H9 (cell line): ENCODE measurements at regions not wholly inside any gene's neighbourhood (a gene's known extent, or its start where the extent isn't known, plus 50 kb on each side); places are given as distances from the start of the nearest gene placed in this dataset.

Source experiments
- DNase-seq: peaks from one replicate; pipeline ENCODE4 v3.0.0-alpha.2; 2017
- H2AFZ ChIP-seq: one replicate; pipeline ENCODE4 v1.6.1; 2013; ENCODE audit warnings: mild to moderate bottlenecking, low read length, control low read depth, moderate library complexity
- H2AK5ac ChIP-seq: 2 replicates; pipeline ENCODE4 v1.6.1; 2013; ENCODE audit warnings: low read length, control low read depth, mixed read lengths; ENCODE audit not compliant: insufficient read length
- H2BK120ac ChIP-seq: one replicate; pipeline ENCODE4 v1.6.1; 2013; ENCODE audit warnings: low read depth, mild to moderate bottlenecking, low read length, control low read depth, inconsistent platforms; ENCODE audit not compliant: poor library complexity, severe bottlenecking
- H2BK12ac ChIP-seq: 2 replicates; pipeline ENCODE4 v1.6.1; 2013; ENCODE audit warnings: low read length, control low read depth, mixed read lengths, low read depth; ENCODE audit not compliant: insufficient read length
- H2BK15ac ChIP-seq: 2 replicates; pipeline ENCODE4 v1.6.1; 2013; ENCODE audit warnings: low read depth, low read length, control low read depth
- H2BK20ac ChIP-seq: one replicate; pipeline ENCODE4 v1.6.1; 2013; ENCODE audit warnings: low read depth, mild to moderate bottlenecking, low read length, control low read depth, inconsistent platforms; ENCODE audit not compliant: poor library complexity, severe bottlenecking
- H2BK5ac ChIP-seq: 2 replicates; pipeline ENCODE4 v1.6.1; 2013; ENCODE audit warnings: low read length, control low read depth, mixed read lengths; ENCODE audit not compliant: insufficient read length
- H3K14ac ChIP-seq: 2 replicates; pipeline ENCODE4 v1.6.1; 2013; ENCODE audit warnings: low read length, control low read depth; ENCODE audit not compliant: insufficient read depth
- H3K18ac ChIP-seq: 2 replicates; pipeline ENCODE4 v1.6.1; 2013; ENCODE audit warnings: low read depth, mild to moderate bottlenecking, mixed read lengths, low read length, control low read depth; ENCODE audit not compliant: insufficient read length
- H3K23ac ChIP-seq: 2 replicates; pipeline ENCODE4 v1.6.1; 2013; ENCODE audit warnings: low read length, control low read depth, mixed read lengths, low read depth; ENCODE audit not compliant: insufficient read length
- H3K23me2 ChIP-seq: 2 replicates; pipeline ENCODE4 v1.6.1; 2013; ENCODE audit warnings: low read depth, mild to moderate bottlenecking, mixed read lengths, low read length, control low read depth; ENCODE audit not compliant: insufficient read length, poor library complexity, severe bottlenecking
- H3K27ac ChIP-seq: 2 replicates; pipeline ENCODE4 v1.5.1; 2013; ENCODE audit warnings: low read length, control low read depth, mixed read lengths, low read depth; ENCODE audit not compliant: insufficient read length
- H3K27me3 ChIP-seq: 2 replicates; pipeline ENCODE4 v1.6.1; 2013; ENCODE audit warnings: low read length, control low read depth, inconsistent platforms; ENCODE audit not compliant: insufficient read depth
- H3K4ac ChIP-seq: 2 replicates; pipeline ENCODE4 v1.6.1; 2013; ENCODE audit warnings: low read depth, mild to moderate bottlenecking, control low read depth, inconsistent platforms, low read length, moderate library complexity
- H3K4me1 ChIP-seq: 2 replicates; pipeline ENCODE4 v1.6.1; 2013; ENCODE audit warnings: low read length, control low read depth, inconsistent platforms; ENCODE audit not compliant: insufficient read depth
- H3K4me2 ChIP-seq: 2 replicates; pipeline ENCODE4 v1.6.1; 2013; ENCODE audit warnings: low read length, control low read depth, mixed read lengths; ENCODE audit not compliant: insufficient read length, insufficient read depth
- H3K56ac ChIP-seq: 2 replicates; pipeline ENCODE4 v1.6.1; 2013; ENCODE audit warnings: low read depth, mild to moderate bottlenecking, mixed read lengths, low read length, control low read depth; ENCODE audit not compliant: insufficient read length
- H3K79me1 ChIP-seq: 2 replicates; pipeline ENCODE4 v1.6.1; 2013; ENCODE audit warnings: low read depth, mild to moderate bottlenecking, moderate library complexity, low read length, control low read depth, inconsistent platforms; ENCODE audit not compliant: insufficient read depth, poor library complexity, severe bottlenecking
- H3K79me2 ChIP-seq: 2 replicates; pipeline ENCODE4 v1.6.1; 2013; ENCODE audit warnings: low read length, control low read depth, inconsistent platforms; ENCODE audit not compliant: insufficient read depth
- H3K9ac ChIP-seq: 2 replicates; pipeline ENCODE4 v1.6.1; 2013; ENCODE audit warnings: low read length, control low read depth, mixed read lengths; ENCODE audit not compliant: insufficient read length; ENCODE audit errors: extremely low read depth
- H3K9me3 ChIP-seq: one replicate; pipeline ENCODE4 v1.6.1; 2013; ENCODE audit warnings: low read depth, low read length, inconsistent platforms; ENCODE audit not compliant: control insufficient read depth
- H3T11ph ChIP-seq: one replicate; pipeline ENCODE4 v1.6.1; 2013; ENCODE audit warnings: mild to moderate bottlenecking, low read length, control low read depth, inconsistent platforms
- H4K20me1 ChIP-seq: one replicate; pipeline ENCODE4 v1.6.1; 2013; ENCODE audit not compliant: control insufficient read depth, insufficient read length, insufficient read depth
- H4K5ac ChIP-seq: 2 replicates; pipeline ENCODE4 v1.6.1; 2013; ENCODE audit warnings: low read depth, mild to moderate bottlenecking, mixed read lengths, low read length, control low read depth; ENCODE audit not compliant: insufficient read length
- H4K8ac ChIP-seq: replicated peaks from 2 replicates; pipeline ENCODE4 v1.6.1; 2013; ENCODE audit warnings: low read length, control low read depth, mixed read lengths, low read depth; ENCODE audit not compliant: insufficient read length
- H4K91ac ChIP-seq: 2 replicates; pipeline ENCODE4 v1.6.1; 2013; ENCODE audit warnings: low read depth, mild to moderate bottlenecking, moderate library complexity, mixed read lengths, low read length, control low read depth; ENCODE audit not compliant: insufficient read length
- H3K27ac Mint-ChIP-seq, 3 experiments: 2 replicates in 2 of 3; 3 replicates in 1 of 3; pipeline ENCODE4 v1.8.0; 2020 to 2021; ENCODE audit warnings: mixed read lengths in 3 of 3, mild to moderate bottlenecking in 1 of 3, moderate library complexity in 1 of 3
- H3K27me3 Mint-ChIP-seq: 2 replicates; pipeline ENCODE4 v1.8.0; 2021; ENCODE audit warnings: low read depth, mild to moderate bottlenecking, moderate library complexity, mixed read lengths
- H3K36me3 Mint-ChIP-seq, 3 experiments: 2 replicates in 2 of 3; 3 replicates in 1 of 3; pipeline ENCODE4 v1.8.0; 2020 to 2021; ENCODE audit warnings: low read depth in 3 of 3, mixed read lengths in 3 of 3; ENCODE audit not compliant: insufficient read depth in 1 of 3
- H3K4me1 Mint-ChIP-seq, 2 experiments: 2 replicates each; pipeline ENCODE4 v1.8.0; 2020; ENCODE audit warnings: mixed read lengths in 2 of 2
- H3K4me3 Mint-ChIP-seq, 2 experiments: 2 replicates in 1 of 2; 3 replicates in 1 of 2; pipeline ENCODE4 v1.8.0; 2020 to 2021; ENCODE audit warnings: mild to moderate bottlenecking in 2 of 2, mixed read lengths in 2 of 2, moderate library complexity in 1 of 2
- H3K9me3 Mint-ChIP-seq, 2 experiments: 2 replicates in 1 of 2; 3 replicates in 1 of 2; pipeline ENCODE4 v1.8.0; 2020; ENCODE audit warnings: mild to moderate bottlenecking in 2 of 2, mixed read lengths in 2 of 2, moderate library complexity in 1 of 2
- WGBS: extraction: QIAGEN DNeasy Blood & Tissue Kit; methylation state at CpG from one replicate; pipeline ENCODE4 v1.1.7; 2013; ENCODE audit warnings: missing lambda C conversion rate, low lambda C conversion rate, mixed read lengths; ENCODE audit not compliant: insufficient read length; ENCODE audit errors: extremely low coverage; 5-methylcytosine and 5-hydroxymethylcytosine counted together
- TF ChIP-seq, protein P1 (sequence below): fragments of 200-600 bp; sonication (generic); conservative IDR thresholded peaks from 3 replicates; pipeline ENCODE4 v1.8.0; 2021; ENCODE audit warnings: antibody characterized with exemption, mild to moderate bottlenecking

GRCh38 chr3:80043226-80043625 is 275.4 kb upstream of the ROBO1 start:
- Histone ChIP-seq H2BK120ac (no peak overlapping the region), H3K4ac (no peak overlapping the region), H4K20me1 (no peaks in the 10 kb centered on the region), H3K4me1 (no peaks in the 10 kb centered on the region; the same call in 1 of the 2 replicates), H3K27ac (no peak overlapping the region), H3K23me2 (no peaks in the 10 kb centered on the region), H3K79me1 (no peaks in the 10 kb centered on the region), H2BK20ac (no peak overlapping the region), H2BK15ac (no peak overlapping the region), H2BK5ac (no peak overlapping the region), H3T11ph (no peak overlapping the region), H2BK12ac (no peak overlapping the region), H4K8ac (no peak overlapping the region), H3K79me2 (no peaks in the 10 kb centered on the region), H2AFZ (peak overlapping the region; percentile 87), H4K5ac (no peak overlapping the region), H3K4me2 (peak overlapping the region; percentile 25), H3K23ac (no peak overlapping the region), H3K56ac (no peak overlapping the region), H3K9me3 (no peaks in the 10 kb centered on the region), H3K14ac (no peak overlapping the region), H4K91ac (no peak overlapping the region), H3K27me3 (no peaks in the 10 kb centered on the region), H3K18ac (no peak overlapping the region), H3K9ac (no peak overlapping the region), H2AK5ac (no peak overlapping the region)
- H3K27me3 Mint-ChIP-seq = no peaks in the 10 kb centered on the region
- H3K4me3 Mint-ChIP-seq = no peak overlapping the region
- no peaks in the 10 kb centered on the region for H3K36me3 Mint-ChIP-seq
- TF ChIP-seq, protein P1, sequence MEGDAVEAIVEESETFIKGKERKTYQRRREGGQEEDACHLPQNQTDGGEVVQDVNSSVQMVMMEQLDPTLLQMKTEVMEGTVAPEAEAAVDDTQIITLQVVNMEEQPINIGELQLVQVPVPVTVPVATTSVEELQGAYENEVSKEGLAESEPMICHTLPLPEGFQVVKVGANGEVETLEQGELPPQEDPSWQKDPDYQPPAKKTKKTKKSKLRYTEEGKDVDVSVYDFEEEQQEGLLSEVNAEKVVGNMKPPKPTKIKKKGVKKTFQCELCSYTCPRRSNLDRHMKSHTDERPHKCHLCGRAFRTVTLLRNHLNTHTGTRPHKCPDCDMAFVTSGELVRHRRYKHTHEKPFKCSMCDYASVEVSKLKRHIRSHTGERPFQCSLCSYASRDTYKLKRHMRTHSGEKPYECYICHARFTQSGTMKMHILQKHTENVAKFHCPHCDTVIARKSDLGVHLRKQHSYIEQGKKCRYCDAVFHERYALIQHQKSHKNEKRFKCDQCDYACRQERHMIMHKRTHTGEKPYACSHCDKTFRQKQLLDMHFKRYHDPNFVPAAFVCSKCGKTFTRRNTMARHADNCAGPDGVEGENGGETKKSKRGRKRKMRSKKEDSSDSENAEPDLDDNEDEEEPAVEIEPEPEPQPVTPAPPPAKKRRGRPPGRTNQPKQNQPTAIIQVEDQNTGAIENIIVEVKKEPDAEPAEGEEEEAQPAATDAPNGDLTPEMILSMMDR = no peak
- H3K27ac Mint-ChIP-seq = peak overlapping the region in 1 of 3 experiments; percentile 47; a peak in 2 of 7 replicates
- no peaks in the 10 kb centered on the region for H3K9me3 Mint-ChIP-seq
- WGBS = no CpG with 5 or more reads among the region's 4 CpGs
- no peak for DNase-seq
- peaks cover 8% of the 10 kb centered on the region in 2 experiments for H3K4me1 Mint-ChIP-seq
